IPS-20b (cell line): ENCODE measurements at regions not wholly inside any gene's neighbourhood (a gene's known extent, or its start where the extent isn't known, plus 50 kb on each side); places are given as distances from the start of the nearest gene placed in this dataset.

Experiments used
- H3K27ac ChIP-seq: one replicate; pipeline ENCODE4 v1.5.1; 2013; ENCODE audit warnings: low read length
- H3K27me3 ChIP-seq: 2 replicates; pipeline ENCODE4 v1.6.1; 2013; ENCODE audit warnings: mild to moderate bottlenecking, low read length, inconsistent platforms; ENCODE audit not compliant: insufficient read depth
- H3K36me3 ChIP-seq: 2 replicates; pipeline ENCODE4 v1.6.1; 2013; ENCODE audit warnings: low read depth, mild to moderate bottlenecking, inconsistent platforms, low read length, moderate library complexity; ENCODE audit not compliant: insufficient read depth
- H3K4me1 ChIP-seq: 2 replicates; pipeline ENCODE4 v1.6.1; 2013; ENCODE audit warnings: mild to moderate bottlenecking, control low read depth, inconsistent platforms, low read length, moderate library complexity; ENCODE audit not compliant: insufficient read depth
- H3K4me3 ChIP-seq: 2 replicates; pipeline ENCODE4 v1.5.1; 2013; ENCODE audit warnings: mild to moderate bottlenecking, low read length, inconsistent platforms
- H3K9ac ChIP-seq: 2 replicates; pipeline ENCODE4 v1.6.1; 2013; ENCODE audit warnings: low read depth, mild to moderate bottlenecking, inconsistent platforms, low read length, moderate library complexity
- H3K9me3 ChIP-seq: 2 replicates; pipeline ENCODE4 v1.6.1; 2013; ENCODE audit warnings: mild to moderate bottlenecking, low read depth, low read length, inconsistent platforms; ENCODE audit not compliant: insufficient read depth

- no peak overlapping the region for H3K4me3 ChIP-seq
- H3K27me3 ChIP-seq = no peaks in the 10 kb centered on the region
- no peak overlapping the region for H3K27ac ChIP-seq
- H3K9me3 ChIP-seq = peaks cover 22% of the 10 kb centered on the region
- H3K4me1 ChIP-seq = no peaks in the 10 kb centered on the region
- no peaks in the 10 kb centered on the region for H3K36me3 ChIP-seq
- no peak overlapping the region for H3K9ac ChIP-seq
Observed at GRCh38 chr4:151979819-151980218, 219.0 kb upstream of the GATB start.

GRCh38 chr4:151968643-151969042 is 207.8 kb upstream of the GATB start:
- Histone ChIP-seq H3K27ac (no peak overlapping the region), H3K9me3 (no peaks in the 10 kb centered on the region), H3K4me1 (peaks cover 3% of the 10 kb centered on the region; the same call in 1 of the 2 replicates), H3K36me3 (no peaks in the 10 kb centered on the region), H3K9ac (no peak overlapping the region), H3K27me3 (no peaks in the 10 kb centered on the region), H3K4me3 (no peak overlapping the region)

- H3K36me3 ChIP-seq = no peaks in the 10 kb centered on the region
- H3K9me3 ChIP-seq = no peaks in the 10 kb centered on the region
- no peak overlapping the region for H3K9ac ChIP-seq
- H3K4me1 ChIP-seq = peaks cover 3% of the 10 kb centered on the region; the same call in 1 of the 2 replicates
- H3K27me3 ChIP-seq = no peaks in the 10 kb centered on the region
- H3K27ac ChIP-seq = no peak overlapping the region
- no peak overlapping the region for H3K4me3 ChIP-seq
Observed at GRCh38 chr4:151967074-151967473, 206.3 kb upstream of the GATB start.

GRCh38 chr4:151962138-151962823 is 201.5 kb upstream of the GATB start:
- H3K9me3 ChIP-seq = no peaks in the 10 kb centered on the region
- H3K4me3 ChIP-seq = no peak overlapping the region
- no peak overlapping the region for H3K9ac ChIP-seq
- H3K27ac ChIP-seq = no peak overlapping the region
- H3K27me3 ChIP-seq = no peaks in the 10 kb centered on the region
- H3K4me1 ChIP-seq = peaks cover 3% of the 10 kb centered on the region; the same call in 1 of the 2 replicates
- no peaks in the 10 kb centered on the region for H3K36me3 ChIP-seq

- no peak overlapping the region for H3K9ac ChIP-seq
- H3K4me1 ChIP-seq = peaks cover 6% of the 10 kb centered on the region; the same call in 1 of the 2 replicates
- no peaks in the 10 kb centered on the region for H3K36me3 ChIP-seq
- H3K9me3 ChIP-seq = no peaks in the 10 kb centered on the region
- H3K27ac ChIP-seq = no peak overlapping the region
- no peak overlapping the region for H3K4me3 ChIP-seq
- H3K27me3 ChIP-seq = no peaks in the 10 kb centered on the region
Observed at GRCh38 chr4:151961456-151961855, 200.6 kb upstream of the GATB start.

- no peaks in the 10 kb centered on the region for H3K27me3 ChIP-seq
- H3K27ac ChIP-seq = no peak overlapping the region
Observed at GRCh38 chr4:151960449-151961230, 199.8 kb upstream of the GATB start.

GRCh38 chr4:151957153-151957552 is 196.3 kb upstream of the GATB start:
- Histone ChIP-seq H3K9me3 (no peaks in the 10 kb centered on the region), H3K4me1 (peaks cover 8% of the 10 kb centered on the region; the same call in 1 of the 2 replicates), H3K4me3 (0 out of 2 replicates have a peak overlapping the region, but pooled peaks have one; percentile 19), H3K9ac (no peak overlapping the region), H3K27me3 (no peaks in the 10 kb centered on the region), H3K36me3 (no peaks in the 10 kb centered on the region), H3K27ac (no peak overlapping the region)

More at GRCh38 chr4:151960449-151961230, 199.8 kb upstream of the GATB start:
- Histone ChIP-seq H3K4me3 (no peak overlapping the region), H3K9ac (no peak overlapping the region), H3K9me3 (no peaks in the 10 kb centered on the region), H3K4me1 (peaks cover 8% of the 10 kb centered on the region; the same call in 1 of the 2 replicates), H3K36me3 (no peaks in the 10 kb centered on the region)

- no peaks in the 10 kb centered on the region for H3K27me3 ChIP-seq
- no peak overlapping the region for H3K27ac ChIP-seq
- no peaks in the 10 kb centered on the region for H3K36me3 ChIP-seq
- peaks cover 8% of the 10 kb centered on the region; the same call in 1 of the 2 replicates for H3K4me1 ChIP-seq
- no peaks in the 10 kb centered on the region for H3K9me3 ChIP-seq
- no peak overlapping the region for H3K9ac ChIP-seq
- H3K4me3 ChIP-seq = no peak overlapping the region
Observed at GRCh38 chr4:151955721-151956380, 195.0 kb upstream of the GATB start.

- Histone ChIP-seq H3K9ac (no peak overlapping the region), H3K4me3 (no peak overlapping the region), H3K36me3 (no peaks in the 10 kb centered on the region), H3K9me3 (peaks cover under 1% of the 10 kb centered on the region), H3K27ac (no peak overlapping the region), H3K4me1 (peaks cover 8% of the 10 kb centered on the region; the same call in 1 of the 2 replicates), H3K27me3 (no peaks in the 10 kb centered on the region)
Observed at GRCh38 chr4:151953795-151954372, 193.1 kb upstream of the GATB start.

GRCh38 chr4:151953312-151953711 is 192.5 kb upstream of the GATB start:
- no peak overlapping the region for H3K27ac ChIP-seq
- no peak overlapping the region for H3K9ac ChIP-seq
- H3K4me3 ChIP-seq = no peak overlapping the region
- peaks cover 6% of the 10 kb centered on the region for H3K9me3 ChIP-seq
- H3K27me3 ChIP-seq = no peaks in the 10 kb centered on the region
- peaks cover 8% of the 10 kb centered on the region; the same call in 1 of the 2 replicates for H3K4me1 ChIP-seq
- H3K36me3 ChIP-seq = no peaks in the 10 kb centered on the region

GRCh38 chr4:151952711-151953254 is 192.0 kb upstream of the GATB start:
- H3K27ac ChIP-seq = no peak overlapping the region
- H3K4me1 ChIP-seq = peaks cover 8% of the 10 kb centered on the region; the same call in 1 of the 2 replicates
- H3K9ac ChIP-seq = no peak overlapping the region
- no peaks in the 10 kb centered on the region for H3K36me3 ChIP-seq
- H3K4me3 ChIP-seq = no peak overlapping the region
- H3K9me3 ChIP-seq = peaks cover 12% of the 10 kb centered on the region
- no peaks in the 10 kb centered on the region for H3K27me3 ChIP-seq
